ENCODE measurements at regions not wholly inside any gene's neighbourhood (a gene's known extent, or its start where the extent isn't known, plus 50 kb on each side); places are given as distances from the start of the nearest gene placed in this dataset.
"Not testable (repeated sequence)": the region's sequence is repeated elsewhere in the genome, so short reads cannot be mapped to it uniquely, and the experiment has no call there.

GRCh38 chr16:9661336-9662017 lies 520.8 kb downstream of the GRIN2A start:
- no peak for DNase-seq (ENCODE audit: insufficient read length, low spot score)

GRCh38 chr16:9663588-9663987 lies 518.6 kb downstream of the GRIN2A start:
- FAIRE-seq (no peak), DNase-seq (ENCODE audit: insufficient read length, low spot score) (no peak)

More at GRCh38 chr16:9661336-9662017, 520.8 kb downstream of the GRIN2A start:
- no peak for FAIRE-seq

DNA sequence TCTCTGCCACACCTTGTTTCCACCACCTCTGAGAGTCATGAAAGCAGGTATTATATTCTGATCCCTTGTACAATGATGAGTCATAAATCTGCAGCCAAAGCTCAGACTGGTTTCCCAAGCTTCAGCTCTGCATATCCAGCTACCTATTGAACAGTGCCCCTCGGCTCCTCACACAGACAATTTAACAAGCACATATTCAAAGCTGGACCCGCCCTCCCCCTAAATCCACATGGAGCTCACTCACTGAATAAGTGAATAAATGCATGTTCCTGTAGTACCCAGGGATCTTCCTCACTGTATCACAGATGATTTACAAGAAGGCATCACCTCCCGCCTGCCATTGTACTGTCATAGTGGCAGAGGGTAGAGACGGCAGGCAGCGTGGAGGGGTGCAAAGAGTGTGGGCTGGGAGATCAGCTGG lies 516.4 kb downstream of the GRIN2A start:
- DNase-seq (ENCODE audit: insufficient read length, low spot score), result no peak

DNA sequence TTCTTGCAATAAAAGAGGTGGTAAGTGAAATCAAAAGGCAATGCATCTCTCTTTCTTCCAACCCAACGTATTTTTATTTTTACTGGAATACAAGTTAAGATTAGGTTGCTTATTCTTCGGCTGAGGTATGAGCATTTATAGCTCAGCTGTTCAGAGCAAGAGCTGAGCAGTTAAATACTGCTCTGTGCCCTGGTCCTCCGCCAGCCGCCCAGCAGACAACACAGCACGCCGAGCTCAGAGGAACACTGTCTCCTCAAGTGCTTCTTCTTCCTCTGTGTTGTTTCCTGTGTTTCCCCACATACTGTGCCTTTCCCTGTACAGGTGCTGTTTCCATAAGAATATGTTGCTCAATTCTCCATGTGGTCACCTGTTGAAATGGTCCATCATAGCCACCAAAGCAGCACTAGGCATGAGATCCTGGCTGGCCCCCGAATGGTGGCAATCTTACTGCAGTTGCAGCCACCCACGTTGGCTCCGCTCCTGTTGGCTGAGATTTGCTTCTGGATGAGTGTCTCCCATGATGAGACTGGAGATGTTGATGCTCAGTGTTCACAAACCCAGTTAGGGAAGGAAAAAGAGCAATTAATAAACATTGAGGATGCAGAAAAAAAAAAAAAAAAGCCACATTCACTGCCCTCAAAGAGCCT lies 515.3 kb downstream of the GRIN2A start:
- FAIRE-seq (no peak), DNase-seq (ENCODE audit: insufficient read length, low spot score) (no peak)

More for the DNA sequence above, 516.4 kb downstream of the GRIN2A start:
- FAIRE-seq, result no peak

DNA sequence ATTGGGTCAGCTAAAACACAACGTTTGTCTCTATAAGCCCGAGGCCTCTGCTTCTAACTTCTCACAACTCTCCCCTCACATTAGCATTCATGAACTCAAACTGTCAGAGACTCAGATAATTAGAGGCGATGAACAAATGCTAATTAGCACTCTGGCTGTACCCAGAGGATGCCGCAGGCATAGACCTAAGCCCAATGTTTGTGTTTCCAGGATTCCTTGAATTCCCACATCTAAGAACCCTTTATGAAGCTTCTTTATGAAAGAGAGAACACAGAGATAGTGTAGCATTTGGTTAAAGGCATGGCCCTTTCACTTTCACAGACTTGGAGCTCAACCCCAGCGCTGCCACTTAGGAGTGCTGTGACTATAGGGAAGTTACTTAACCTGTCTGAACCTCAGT lies 512.2 kb downstream of the GRIN2A start:
- DNase-seq (ENCODE audit: insufficient read length, low spot score), result no peak
- FAIRE-seq, result no peak

- DNase-seq (ENCODE audit: insufficient read length, low spot score); FAIRE-seq: not testable (repeated sequence)
These were observed 511.6 kb downstream of the GRIN2A start for GRCh38 chr16:9670616-9671015.

- not testable (repeated sequence) for DNase-seq (ENCODE audit: insufficient read length, low spot score); FAIRE-seq
These were observed 505.5 kb downstream of the GRIN2A start for GRCh38 chr16:9676560-9677300.

- FAIRE-seq (no peak), DNase-seq (ENCODE audit: insufficient read length, low spot score) (no peak)
These were observed 505.0 kb downstream of the GRIN2A start for GRCh38 chr16:9677301-9677653.

GRCh38 chr16:9679213-9679767 lies 502.9 kb downstream of the GRIN2A start:
- FAIRE-seq, result no peak

DNA sequence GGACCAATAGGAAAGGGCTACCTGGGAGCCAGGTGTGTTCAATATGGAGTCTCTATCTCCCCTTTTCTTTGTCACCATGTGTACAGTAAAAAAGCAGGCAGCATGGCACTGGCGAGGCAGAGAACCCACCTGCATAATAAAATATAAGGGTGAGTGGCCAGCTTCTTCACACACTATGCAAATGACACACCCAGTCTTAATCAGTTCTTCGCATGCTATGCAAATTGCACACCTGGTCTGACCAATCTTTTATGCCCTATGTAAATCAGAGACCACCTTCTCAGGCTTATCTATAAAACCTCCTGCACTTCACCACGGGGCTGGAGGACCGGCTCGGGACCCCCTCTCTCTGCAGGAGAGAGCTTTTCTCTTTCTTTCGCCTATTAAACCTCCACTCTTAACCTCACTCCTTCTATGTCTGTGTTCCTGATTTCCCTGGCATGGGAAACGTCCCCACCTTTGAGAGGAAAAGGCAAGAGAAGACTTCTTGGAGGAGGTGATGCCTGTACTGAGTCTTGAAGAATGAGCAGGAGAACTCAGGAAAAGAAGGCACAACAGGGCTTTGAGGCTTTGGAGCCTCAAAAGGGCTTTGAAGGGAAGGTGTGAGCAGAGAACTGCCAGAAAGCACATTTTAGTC lies 502.1 kb downstream of the GRIN2A start:
- no peak for FAIRE-seq
- no peak for DNase-seq (ENCODE audit: insufficient read length, low spot score)

More at GRCh38 chr16:9679213-9679767, 502.9 kb downstream of the GRIN2A start:
- no peak for DNase-seq (ENCODE audit: insufficient read length, low spot score)

GRCh38 chr16:9680968-9681367 lies 501.3 kb downstream of the GRIN2A start:
- DNase-seq (ENCODE audit: insufficient read length, low spot score) (no peak), FAIRE-seq (no peak)

GRCh38 chr16:9681508-9681907 lies 500.7 kb downstream of the GRIN2A start:
- no peak for DNase-seq (ENCODE audit: insufficient read length, low spot score)
- FAIRE-seq, result no peak

DNA sequence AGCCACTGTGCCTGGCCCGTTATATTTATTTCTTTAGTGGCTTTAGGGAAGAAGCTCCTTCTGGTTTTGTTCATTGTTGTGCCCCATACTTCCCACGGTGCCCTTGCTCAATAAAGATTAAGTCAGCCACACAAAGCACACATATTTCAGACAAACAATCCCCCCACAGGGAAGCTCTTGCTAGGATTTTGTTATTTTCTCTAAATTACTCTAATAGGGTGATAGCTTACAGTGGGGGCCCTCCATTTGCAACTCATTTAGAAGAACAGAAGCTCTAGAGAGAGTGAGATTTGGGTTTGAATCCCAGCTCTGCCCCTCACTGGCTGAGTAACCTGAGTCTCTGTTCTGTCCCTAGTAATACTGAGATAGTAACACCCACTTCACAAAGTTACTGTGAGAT lies 499.9 kb downstream of the GRIN2A start:
- DNase-seq (ENCODE audit: insufficient read length, low spot score) (no peak), FAIRE-seq (no peak)

DNA sequence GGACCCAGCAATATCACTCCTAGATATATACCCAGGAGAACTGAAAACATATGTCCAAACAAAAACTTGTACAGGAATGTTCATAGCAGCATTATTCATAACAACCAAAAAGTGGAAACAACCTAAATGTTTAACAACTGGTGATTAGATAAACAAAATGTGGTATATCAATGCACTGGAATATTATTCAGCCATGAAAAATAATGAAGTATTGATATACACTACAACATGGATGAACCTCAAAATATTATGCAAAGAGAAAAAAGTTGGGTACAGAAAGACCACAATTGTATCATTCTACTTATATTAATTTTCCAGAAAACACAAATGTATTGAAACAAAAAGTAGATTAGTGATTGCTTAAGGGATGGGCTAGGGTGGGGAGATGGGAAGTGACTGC lies 498.6 kb downstream of the GRIN2A start:
- FAIRE-seq, result no peak

GRCh38 chr16:9687737-9688319 lies 494.4 kb downstream of the GRIN2A start:
- FAIRE-seq, result no peak

More for the DNA sequence above, 498.6 kb downstream of the GRIN2A start:
- DNase-seq (ENCODE audit: insufficient read length, low spot score), result no peak

DNA sequence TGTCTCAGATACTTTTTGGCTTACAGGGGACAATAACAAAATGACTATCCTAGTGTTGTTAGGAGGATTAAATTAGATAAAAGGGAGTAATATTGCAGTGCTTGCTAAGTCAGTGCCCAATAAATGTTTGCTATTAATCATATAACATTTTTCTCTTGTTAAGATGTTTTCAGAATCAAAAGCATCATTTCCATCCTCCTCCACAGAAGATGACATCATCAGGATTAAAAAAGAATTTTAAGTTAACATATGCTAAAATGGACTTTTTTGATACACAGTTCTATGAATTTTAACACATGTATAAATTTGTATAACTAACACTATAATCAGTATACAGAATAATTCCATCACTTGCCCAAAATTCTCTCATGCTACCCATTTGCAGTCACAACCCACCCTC lies 492.6 kb downstream of the GRIN2A start:
- no peak for FAIRE-seq
- DNase-seq (ENCODE audit: insufficient read length, low spot score), result no peak

More at GRCh38 chr16:9687737-9688319, 494.4 kb downstream of the GRIN2A start:
- DNase-seq (ENCODE audit: insufficient read length, low spot score), result no peak

- DNase-seq (ENCODE audit: insufficient read length, low spot score) (no peak), FAIRE-seq (no peak)
These were observed 487.1 kb downstream of the GRIN2A start for GRCh38 chr16:9695152-9695551.

Data from GM19239 (cell line).